Spleen (tissue), 11 donors: ENCODE measurements at regions not wholly inside any gene's neighbourhood (a gene's known extent, or its start where the extent isn't known, plus 50 kb on each side); places are given as distances from the start of the nearest gene placed in this dataset.

ENCODE experiments used
- DNase-seq: peaks from one replicate; pipeline ENCODE4 v3.0.0-alpha.2; 2020
- H3K27ac ChIP-seq, 8 donors: fragments of 200-600 bp; sonication (generic) in 7 of 8; 1 replicate in 4 of 8; 2 replicates in 4 of 8; pipeline versions ENCODE4 v1.5.0 to v1.8.0; 2016 to 2021; ENCODE audit warnings: inconsistent platforms in 4 of 8, mild to moderate bottlenecking in 4 of 8, moderate library complexity in 1 of 8
- H3K27me3 ChIP-seq, 7 donors: fragments of 200-600 bp; sonication (generic) in 6 of 7; replicated peaks in 1 of 7; 1 replicate in 4 of 7; 2 replicates in 3 of 7; pipeline versions ENCODE4 v1.5.0 to v1.8.0; 2016 to 2021; ENCODE audit warnings: inconsistent platforms in 3 of 7, mild to moderate bottlenecking in 1 of 7
- H3K36me3 ChIP-seq, 6 donors: fragments of 200-600 bp; sonication (generic) in 5 of 6; 1 replicate in 4 of 6; 2 replicates in 2 of 6; pipeline versions ENCODE4 v1.5.0 to v1.8.0; 2016 to 2021; ENCODE audit warnings: inconsistent platforms in 2 of 6
- H3K4me1 ChIP-seq, 6 donors: fragments of 200-600 bp; sonication (generic) in 5 of 6; 1 replicate in 3 of 6; 2 replicates in 3 of 6; pipeline versions ENCODE4 v1.5.0 to v1.8.0; 2016 to 2021; ENCODE audit warnings: inconsistent platforms in 3 of 6
- H3K4me3 ChIP-seq, 8 donors: fragments of 200-600 bp; sonication (generic) in 7 of 8; 1 replicate in 4 of 8; 2 replicates in 4 of 8; pipeline versions ENCODE4 v1.5.0 to v1.8.0; 2016 to 2021; ENCODE audit warnings: inconsistent platforms in 4 of 8, mild to moderate bottlenecking in 4 of 8, moderate library complexity in 2 of 8
- H3K9me3 ChIP-seq, 8 donors: fragments of 200-600 bp; sonication (generic) in 7 of 8; 1 replicate in 4 of 8; 2 replicates in 4 of 8; pipeline versions ENCODE4 v1.5.0 to v1.8.0; 2016 to 2021; ENCODE audit warnings: inconsistent platforms in 4 of 8
- CTCF ChIP-seq, 11 experiments: fragments of 200-600 bp in 7 of 11; fragments of 450-650 bp in 4 of 11; sonication (generic) in 4 of 11; IDR thresholded peaks in 8 of 11; conservative IDR thresholded peaks in 3 of 11; 1 replicate in 7 of 11; 2 replicates in 4 of 11; pipeline versions ENCODE4 v1.4.0 to v1.8.0; 2016 to 2021; ENCODE audit warnings: antibody characterized with exemption in 11 of 11, inconsistent platforms in 4 of 11, mild to moderate bottlenecking in 1 of 11
- POLR2A ChIP-seq, 3 donors: fragments of 450-650 bp; IDR thresholded peaks; one replicate each; pipeline ENCODE4 v1.5.1; 2017; ENCODE audit warnings: antibody characterized with exemption in 3 of 3, mild to moderate bottlenecking in 1 of 3
- POLR2AphosphoS5 ChIP-seq, 3 donors: sonication (generic); formaldehyde crosslinking; IDR thresholded peaks; one replicate each; pipeline ENCODE4 v1.5.1; 2017; ENCODE audit warnings: antibody characterized with exemption in 3 of 3
- WGBS, 5 donors: extraction: QIAGEN DNeasy Blood & Tissue Kit in 3 of 5; methylation state at CpG; one replicate each; pipeline versions ENCODE4 v1.1.5 to v1.1.7; 2013 to 2018; 5-methylcytosine and 5-hydroxymethylcytosine counted together
- intact Hi-C: fragments of 100-400 bp; cut with DNase I; formaldehyde crosslinking; loops from one replicate; pipeline ENCODE4 v1.15.0; 2023; ENCODE audit warnings: low total_unique reads
- donor health status: healthy with polysubstance abuse.
- donor health status: DM: no; HTN: no; CAD: no; lungs with moderate emphysema.
- donor health status: DM: no; HTN: no; CAD: no.
- donor health status: Bipolar disorder and iron deficiency.
- donor health status: healthy.
- donor health status: DM: no; HTN: no; CAD: no.
- donor health status: DM: yes; HTN: yes; CAD: no.

DNA sequence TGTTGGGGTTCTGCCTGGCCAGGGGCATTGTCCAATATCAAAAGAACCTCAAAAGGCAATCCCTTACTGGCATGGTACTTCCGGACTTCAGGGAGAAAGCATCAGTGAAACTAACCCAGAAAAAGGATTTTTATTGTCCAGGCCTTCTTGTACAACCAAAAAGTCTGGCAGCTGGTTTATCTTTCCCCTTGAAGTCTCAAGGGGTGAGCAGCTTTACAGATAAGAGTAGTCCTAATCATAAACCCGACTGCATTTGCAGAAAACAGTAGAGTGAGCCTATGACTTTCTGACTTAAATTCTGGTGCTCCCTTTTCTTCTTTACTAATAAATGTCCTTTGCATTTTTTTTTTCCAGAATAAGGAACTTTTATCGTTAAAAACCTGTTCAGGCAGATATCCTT lies 104.0 kb upstream of the CHRM3 start:
- WGBS, 5 donors: 51 to 77% (median 70%) methylated on average over 3 of the region's 3 CpGs

DNA sequence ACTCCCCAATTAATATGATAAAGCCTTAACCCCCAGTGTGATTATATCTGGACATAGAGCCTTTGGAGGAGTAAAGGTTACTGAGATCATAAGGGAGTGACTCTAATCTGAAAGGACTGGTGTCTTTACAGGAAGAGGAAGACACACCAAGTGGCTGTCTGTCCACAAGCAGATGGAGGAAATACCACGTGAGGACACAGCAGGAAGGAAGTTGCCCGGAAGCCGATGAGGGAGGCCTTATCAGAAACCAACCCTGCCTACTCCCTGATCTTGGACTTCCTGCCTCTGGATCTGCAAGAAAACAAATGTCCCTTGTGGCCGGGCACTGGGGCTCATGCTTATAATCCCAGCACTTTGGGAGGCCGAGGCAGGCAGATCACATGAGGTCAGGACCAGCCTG lies 110.3 kb upstream of the CHRM3 start:
- TF ChIP-seq POLR2A (IDR thresholded peaks at IDR 0.05) (no peak), POLR2AphosphoS5 (IDR thresholded peaks at IDR 0.05) (no peak), CTCF (IDR thresholded peaks at IDR 0.05 in 8 of 11, conservative IDR thresholded peaks at IDR 0.05 in 3 of 11) (no peak)
- Histone ChIP-seq H3K9me3 (peaks cover 0 to 17% (median 2%) of the 10 kb centered on the region in 8 donors), H3K4me3 (no peak overlapping the region), H3K4me1 (no peaks in the 10 kb centered on the region), H3K27ac (no peak overlapping the region), H3K27me3 (no peaks in the 10 kb centered on the region), H3K36me3 (no peaks in the 10 kb centered on the region)
- DNase-seq: no peak
- intact Hi-C loops: no loop called here
- 24 to 59% (median 49%) methylated on average over 5 of the region's 5 CpGs for WGBS, 5 donors

More for the DNA sequence above, 104.0 kb upstream of the CHRM3 start:
- TF ChIP-seq POLR2A (IDR thresholded peaks at IDR 0.05) (no peak), CTCF (IDR thresholded peaks at IDR 0.05 in 8 of 11, conservative IDR thresholded peaks at IDR 0.05 in 3 of 11) (no peak), POLR2AphosphoS5 (IDR thresholded peaks at IDR 0.05) (no peak)
- intact Hi-C loops: no loop called here
- Histone ChIP-seq H3K27me3 (no peaks in the 10 kb centered on the region), H3K36me3 (no peaks in the 10 kb centered on the region), H3K27ac (no peak overlapping the region), H3K4me1 (no peaks in the 10 kb centered on the region), H3K9me3 (peaks cover 0 to 2% (median 0%) of the 10 kb centered on the region in 8 donors), H3K4me3 (no peak overlapping the region)
- DNase-seq: no peak

DNA sequence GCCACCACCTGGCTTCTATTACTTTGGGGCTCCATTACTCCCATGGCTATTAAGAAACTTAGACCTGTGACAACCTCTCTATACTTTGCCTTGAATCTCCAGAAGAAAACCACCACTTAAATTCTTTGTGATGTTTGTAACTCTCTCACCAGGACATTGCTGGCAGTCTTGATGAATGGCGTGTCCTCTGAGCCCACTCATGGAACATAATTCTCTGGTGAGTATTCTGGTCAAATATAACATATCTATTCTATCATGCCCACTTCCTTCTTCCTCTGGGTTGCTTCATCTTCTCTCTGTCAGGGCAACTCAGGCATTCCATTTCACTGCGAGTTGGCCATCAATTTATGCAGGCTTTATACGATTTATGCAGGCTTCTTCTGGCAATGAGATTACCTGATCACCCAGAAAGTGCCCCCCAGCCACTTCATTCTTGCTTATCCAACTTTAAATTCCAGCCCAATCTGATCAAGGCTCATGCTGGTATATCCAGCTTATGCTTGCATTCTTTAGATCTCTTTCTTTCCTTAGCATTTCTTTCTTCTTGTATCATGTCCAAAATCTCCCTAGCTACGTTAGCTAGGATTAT lies 112.0 kb upstream of the CHRM3 start:
- Histone ChIP-seq H3K4me3 (no peak overlapping the region), H3K9me3 (peaks cover 0 to 17% (median 2%) of the 10 kb centered on the region in 8 donors), H3K27ac (no peak overlapping the region), H3K36me3 (no peaks in the 10 kb centered on the region), H3K4me1 (no peaks in the 10 kb centered on the region), H3K27me3 (no peaks in the 10 kb centered on the region)
- no peak for DNase-seq
- intact Hi-C loops: no loop called here
- 65 to 77% (median 73%) methylated on average over 4 of the region's 4 CpGs for WGBS, 5 donors
- no peak for TF ChIP-seq POLR2A (IDR thresholded peaks at IDR 0.05)
- no peak for TF ChIP-seq CTCF (IDR thresholded peaks at IDR 0.05 in 8 of 11, conservative IDR thresholded peaks at IDR 0.05 in 3 of 11)
- TF ChIP-seq POLR2AphosphoS5 (IDR thresholded peaks at IDR 0.05): no peak

DNA sequence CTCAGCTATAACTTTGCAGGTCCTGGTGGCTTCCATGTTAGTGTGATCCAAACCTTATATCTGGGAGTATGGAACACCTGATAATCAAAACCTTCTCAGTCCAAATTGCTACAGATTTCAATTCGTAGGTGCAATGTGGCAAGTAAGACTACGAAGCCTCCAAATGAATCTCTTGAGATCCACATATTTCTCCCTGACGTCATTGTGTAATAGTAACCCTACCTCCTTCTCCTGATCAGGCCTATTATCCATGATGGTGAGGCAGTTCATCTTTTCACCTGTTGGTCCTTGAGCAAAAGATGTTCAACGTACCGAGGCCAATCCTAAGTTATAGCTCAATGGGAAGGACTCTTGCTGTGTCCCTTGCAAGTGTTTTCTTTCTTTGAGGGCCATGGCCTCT lies 115.9 kb upstream of the CHRM3 start:
- Histone ChIP-seq H3K9me3 (peaks cover 0 to 6% (median 0%) of the 10 kb centered on the region in 8 donors), H3K27ac (no peak overlapping the region), H3K27me3 (no peaks in the 10 kb centered on the region), H3K4me1 (no peaks in the 10 kb centered on the region), H3K4me3 (no peak overlapping the region), H3K36me3 (no peaks in the 10 kb centered on the region)
- 87 to 95% (median 93%) methylated on average over 5 of the region's 5 CpGs for WGBS, 5 donors
- TF ChIP-seq CTCF (IDR thresholded peaks at IDR 0.05 in 8 of 11, conservative IDR thresholded peaks at IDR 0.05 in 3 of 11) (no peak), POLR2AphosphoS5 (IDR thresholded peaks at IDR 0.05) (no peak), POLR2A (IDR thresholded peaks at IDR 0.05) (no peak)
- DNase-seq: no peak
- intact Hi-C loops: no loop called here
